ENCODE measurements at regions not wholly inside any gene's neighbourhood (a gene's known extent, or its start where the extent isn't known, plus 50 kb on each side); places are given as distances from the start of the nearest gene placed in this dataset.

GRCh38 chr3:147760941-147761340 lies 351.8 kb downstream of the ZIC1 start (continued):
- TF ChIP-seq MAFK (IDR thresholded peaks at IDR 0.05; ENCODE audit: partially characterized antibody) (no peak), ZSCAN20 (CRISPR knock-in tag; IDR thresholded peaks at IDR 0.05) (no peak), GATA3 (IDR thresholded peaks at IDR 0.05; ENCODE audit: borderline replicate concordance) (no peak), HOXA7 (CRISPR knock-in tag; IDR thresholded peaks at IDR 0.05) (no peak), USF2 (IDR thresholded peaks at IDR 0.05) (no peak)

GRCh38 chr3:147773116-147773630 lies 364.0 kb downstream of the ZIC1 start:
- no peak overlapping the region for H3K4me3 ChIP-seq
- no peak for TF ChIP-seq POLR2A (IDR thresholded peaks at IDR 0.05; ENCODE audit: low read length)
- TF ChIP-seq NPAS2 (CRISPR knock-in tag; IDR thresholded peaks at IDR 0.05; ENCODE audit: borderline replicate concordance), result no peak
- no peak for TF ChIP-seq MYC (IDR thresholded peaks at IDR 0.05; ENCODE audit: borderline replicate concordance, low read length)
- TF ChIP-seq BCL3 (IDR thresholded peaks at IDR 0.05), result no peak
- TF ChIP-seq GATA3 (IDR thresholded peaks at IDR 0.05; ENCODE audit: borderline replicate concordance), result no peak
- no peak for TF ChIP-seq HOXA7 (CRISPR knock-in tag; IDR thresholded peaks at IDR 0.05)
- no peak overlapping the region for H3K4me2 ChIP-seq
- FAIRE-seq (no peak), DNase-seq (ENCODE audit: low read depth in 1 of 2, low spot score in 1 of 2) (no peak), ATAC-seq (no peak)
- CTCF ChIA-PET, result no interaction called here
- H3K27ac ChIP-seq, result no peak overlapping the region
- H3K9me3 ChIP-seq, result no peaks in the 10 kb centered on the region
- 14% methylated on average over 2 of the region's 2 CpGs for WGBS (ENCODE audit: missing lambda C conversion rate)
- POLR2A ChIA-PET, result no interaction called here
- no peaks in the 10 kb centered on the region for H3K4me1 ChIP-seq

- FAIRE-seq (no peak), DNase-seq (ENCODE audit: low read depth in 1 of 2, low spot score in 1 of 2) (no peak), ATAC-seq (no peak)
- WGBS (ENCODE audit: missing lambda C conversion rate), result 3% methylated on average over 2 of the region's 2 CpGs
- ChIA-PET CTCF (no interaction called here), POLR2A (no interaction called here)
- TF ChIP-seq JUN (IDR thresholded peaks at IDR 0.05) (no peak), POLR2A (IDR thresholded peaks at IDR 0.05; ENCODE audit: low read length) (no peak), HES2 (IDR thresholded peaks at IDR 0.05) (no peak), MYC (IDR thresholded peaks at IDR 0.05; ENCODE audit: borderline replicate concordance, low read length) (no peak), MAFK (IDR thresholded peaks at IDR 0.05; ENCODE audit: partially characterized antibody) (no peak), RCOR1 (IDR thresholded peaks at IDR 0.05; ENCODE audit: low read depth, low read length) (no peak)
- H3K4me1 ChIP-seq, result no peaks in the 10 kb centered on the region
- no peak overlapping the region for H3K4me3 ChIP-seq
- H3K9me3 ChIP-seq, result no peaks in the 10 kb centered on the region
- H3K4me2 ChIP-seq, result no peak overlapping the region
- no peak overlapping the region for H3K27ac ChIP-seq
Observed at GRCh38 chr3:147775411-147775810, 366.2 kb downstream of the ZIC1 start.

GRCh38 chr3:147775816-147776530 lies 366.8 kb downstream of the ZIC1 start:
- no peak for ATAC-seq
- Histone ChIP-seq H3K4me3 (no peak overlapping the region), H3K9me3 (no peaks in the 10 kb centered on the region), H3K4me2 (no peak overlapping the region), H3K4me1 (no peaks in the 10 kb centered on the region), H3K27ac (no peak overlapping the region)
- POLR2A ChIA-PET, result no interaction called here
- no peak for DNase-seq (ENCODE audit: low read depth in 1 of 2, low spot score in 1 of 2)
- no peak for FAIRE-seq
- WGBS (ENCODE audit: missing lambda C conversion rate), result 11% methylated on average over 4 of the region's 4 CpGs
- TF ChIP-seq HES2 (IDR thresholded peaks at IDR 0.05) (no peak), SMC3 (IDR thresholded peaks at IDR 0.05) (no peak), ZSCAN20 (CRISPR knock-in tag; IDR thresholded peaks at IDR 0.05) (no peak), BHLHE40 (IDR thresholded peaks at IDR 0.05; ENCODE audit: low read depth, low read length) (no peak), CEBPB (IDR thresholded peaks at IDR 0.05) (no peak), ZC3H11A (IDR thresholded peaks at IDR 0.05) (no peak), MAZ (IDR thresholded peaks at IDR 0.05; ENCODE audit: borderline replicate concordance, low read depth, low read length) (no peak), KDM1A (IDR thresholded peaks at IDR 0.05; ENCODE audit: low read depth) (no peak), BCL3 (IDR thresholded peaks at IDR 0.05) (no peak), RAD21 (conservative IDR thresholded peaks at IDR 0.05 in 1 of 2, IDR thresholded peaks at IDR 0.05 in 1 of 2) (no peak), E2F6 (IDR thresholded peaks at IDR 0.05; ENCODE audit: borderline replicate concordance, low read depth) (no peak)
- CTCF ChIA-PET, result no interaction called here
